Amniotic stem cell (primary cell): ENCODE measurements at regions not wholly inside any gene's neighbourhood (a gene's known extent, or its start where the extent isn't known, plus 50 kb on each side); places are given as distances from the start of the nearest gene placed in this dataset.

Source experiments
- DNase-seq: peaks from one replicate; lab custom pipeline; 2025; lab: John Stamatoyannopoulos, UW

- DNase-seq, result no peak
Observed at GRCh38 chr20:17790296-17790695, 90.5 kb downstream of the BANF2 start.

- DNase-seq, result no peak
Observed at GRCh38 chr20:17787816-17788215, 88.0 kb downstream of the BANF2 start.

GRCh38 chr20:17786221-17786718, 86.5 kb downstream of the BANF2 start:
- DNase-seq, result peak; percentile 28
